ENCODE measurements at regions not wholly inside any gene's neighbourhood (a gene's known extent, or its start where the extent isn't known, plus 50 kb on each side); places are given as distances from the start of the nearest gene placed in this dataset.
"Not testable (repeated sequence)": the region's sequence is repeated elsewhere in the genome, so short reads cannot be mapped to it uniquely, and the experiment has no call there.

GRCh38 chr1:157302199-157302497 lies 164.0 kb upstream of the ETV3 start:
- no peak overlapping the region for H3K4me3 Mint-ChIP-seq (ENCODE audit: low read depth)
- H3K36me3 Mint-ChIP-seq (ENCODE audit: insufficient read depth) = peaks cover 5% of the 10 kb centered on the region
- H3K4me1 Mint-ChIP-seq (ENCODE audit: low read depth) = peaks cover 29% of the 10 kb centered on the region
- H3K9me3 Mint-ChIP-seq (ENCODE audit: low read depth) = peaks cover 11% of the 10 kb centered on the region
- peak overlapping the region; percentile 87 for H3K27ac Mint-ChIP-seq
- DNase-seq (ENCODE audit: low spot score, unreplicated experiment) = no peak
- no peak for TF ChIP-seq CTCF (IDR thresholded peaks at IDR 0.05; ENCODE audit: unreplicated experiment)
- no peaks in the 10 kb centered on the region for H3K27me3 Mint-ChIP-seq

DNA sequence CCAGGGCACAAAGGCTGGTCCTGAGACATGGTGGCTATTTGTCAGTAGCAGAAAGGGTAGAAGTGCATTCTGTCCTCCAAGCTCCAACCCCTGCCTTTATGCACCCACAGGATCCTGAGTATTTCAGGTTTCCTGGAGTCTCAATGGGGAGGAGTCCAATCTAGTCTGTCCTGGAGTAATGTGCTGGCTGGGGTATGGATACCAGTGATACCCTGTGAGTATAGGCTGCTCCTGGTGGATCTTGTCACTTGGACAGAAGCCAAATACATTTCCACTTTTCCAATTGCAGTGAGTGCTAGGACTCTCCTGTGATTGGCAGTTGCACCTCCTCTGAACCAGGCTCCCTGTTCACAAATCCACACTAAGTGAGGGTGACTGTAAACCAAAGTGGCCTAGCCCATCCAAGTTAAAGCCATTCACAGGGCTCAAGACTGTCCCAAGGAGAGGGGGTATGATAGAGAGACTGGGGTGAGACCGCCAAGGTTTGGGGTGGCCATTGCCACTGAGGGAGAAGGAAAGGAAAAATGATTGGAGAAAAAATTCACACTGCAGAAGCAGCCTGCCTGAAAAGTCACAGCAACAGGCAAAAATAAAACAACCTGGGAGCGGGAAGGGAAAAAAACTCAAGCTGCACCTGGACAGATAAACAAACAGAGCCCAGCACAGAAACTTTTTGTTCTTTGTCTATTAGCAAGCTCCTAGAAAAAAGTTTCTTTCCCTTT lies 163.4 kb upstream of the ETV3 start:
- Mint-ChIP-seq H3K9me3 (ENCODE audit: low read depth) (peaks cover 16% of the 10 kb centered on the region), H3K27me3 (no peaks in the 10 kb centered on the region), H3K4me3 (ENCODE audit: low read depth) (peak overlapping the region; percentile 35), H3K36me3 (ENCODE audit: insufficient read depth) (peaks cover 9% of the 10 kb centered on the region), H3K4me1 (ENCODE audit: low read depth) (peaks cover 29% of the 10 kb centered on the region), H3K27ac (peak overlapping the region; percentile 87)
- DNase-seq (ENCODE audit: low spot score, unreplicated experiment) = no peak
- TF ChIP-seq CTCF (IDR thresholded peaks at IDR 0.05; ENCODE audit: unreplicated experiment) = no peak

GRCh38 chr1:157294387-157295145 lies 156.4 kb upstream of the ETV3 start:
- not testable (repeated sequence) for DNase-seq (ENCODE audit: low spot score, unreplicated experiment); H3K4me1 Mint-ChIP-seq (ENCODE audit: low read depth)

DNA sequence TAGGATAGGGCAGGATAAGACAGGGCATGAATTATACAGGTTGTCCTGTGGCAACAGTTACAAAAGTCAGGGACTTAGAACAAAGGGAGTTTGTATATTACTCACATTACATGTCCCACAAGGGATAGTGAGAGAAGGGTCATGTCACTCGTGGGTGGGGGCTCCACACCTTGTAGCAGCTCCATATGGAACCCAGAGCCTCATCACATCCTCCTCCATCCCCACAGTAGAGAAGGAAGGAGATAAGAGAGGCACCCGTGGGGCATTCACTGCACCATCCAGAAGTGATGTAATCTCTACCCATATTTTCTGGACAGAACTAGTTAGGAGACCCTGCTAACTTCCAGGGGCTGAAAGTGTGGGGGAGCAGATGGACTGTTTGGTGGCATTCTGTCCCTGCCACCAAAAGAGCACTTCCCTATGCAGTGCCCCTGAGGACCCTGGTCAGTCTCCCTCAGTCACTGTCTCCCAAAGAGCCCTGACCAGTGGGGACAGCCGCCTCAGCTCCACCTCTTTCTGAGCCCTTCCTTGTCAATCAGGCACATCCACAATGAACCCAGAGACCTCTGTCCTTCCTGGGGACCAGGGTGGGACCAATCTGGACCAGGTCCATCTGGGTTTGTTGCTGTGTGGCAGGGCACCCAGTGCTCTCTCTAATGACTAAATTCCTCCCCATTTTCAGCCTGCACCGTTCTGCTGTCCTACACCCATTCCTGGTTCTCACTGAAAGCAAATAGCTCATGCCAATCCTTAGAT lies 154.8 kb upstream of the ETV3 start:
- TF ChIP-seq CTCF (IDR thresholded peaks at IDR 0.05; ENCODE audit: unreplicated experiment) = no peak
- no peak for DNase-seq (ENCODE audit: low spot score, unreplicated experiment)
- peaks cover 14% of the 10 kb centered on the region for H3K9me3 Mint-ChIP-seq (ENCODE audit: low read depth)
- peaks cover 19% of the 10 kb centered on the region for H3K27me3 Mint-ChIP-seq
- H3K27ac Mint-ChIP-seq = no peak overlapping the region
- peaks cover 7% of the 10 kb centered on the region for H3K36me3 Mint-ChIP-seq (ENCODE audit: insufficient read depth)
- no peak overlapping the region for H3K4me3 Mint-ChIP-seq (ENCODE audit: low read depth)
- H3K4me1 Mint-ChIP-seq (ENCODE audit: low read depth) = peaks cover 5% of the 10 kb centered on the region

More at GRCh38 chr1:157294387-157295145, 156.4 kb upstream of the ETV3 start:
- H3K27me3 Mint-ChIP-seq; H3K27ac Mint-ChIP-seq; H3K36me3 Mint-ChIP-seq (ENCODE audit: insufficient read depth); H3K4me3 Mint-ChIP-seq (ENCODE audit: low read depth): not testable (repeated sequence)
- peaks cover 17% of the 10 kb centered on the region for H3K9me3 Mint-ChIP-seq (ENCODE audit: low read depth)

DNA sequence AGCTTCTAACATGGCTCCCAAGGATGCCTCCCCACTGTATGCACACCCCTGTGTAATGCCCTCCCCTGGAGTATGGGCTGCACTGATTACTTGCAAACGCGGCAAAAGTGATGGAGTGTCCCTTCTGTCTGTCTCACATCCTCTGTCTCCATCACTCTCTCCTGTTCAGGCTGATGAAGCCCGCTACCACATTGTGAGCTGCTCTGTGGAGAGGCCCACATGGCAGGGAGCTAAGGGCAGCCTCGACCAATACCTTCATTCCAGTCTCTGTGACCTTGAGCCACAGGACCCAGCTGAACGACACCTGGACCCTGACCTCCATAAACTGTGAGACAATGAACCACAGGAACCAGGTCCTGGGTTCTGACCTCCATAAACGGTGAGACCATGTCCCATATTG lies 154.1 kb upstream of the ETV3 start:
- Mint-ChIP-seq H3K27me3 (peaks cover 20% of the 10 kb centered on the region), H3K4me1 (ENCODE audit: low read depth) (peaks cover 5% of the 10 kb centered on the region), H3K27ac (no peak overlapping the region), H3K9me3 (ENCODE audit: low read depth) (peaks cover 8% of the 10 kb centered on the region), H3K4me3 (ENCODE audit: low read depth) (no peak overlapping the region), H3K36me3 (ENCODE audit: insufficient read depth) (peaks cover 6% of the 10 kb centered on the region)
- no peak for DNase-seq (ENCODE audit: low spot score, unreplicated experiment)
- no peak for TF ChIP-seq CTCF (IDR thresholded peaks at IDR 0.05; ENCODE audit: unreplicated experiment)

Data from progenitor cell of endocrine pancreas (in vitro differentiated cells).